AG09319 (cell line): ENCODE measurements at regions not wholly inside any gene's neighbourhood (a gene's known extent, or its start where the extent isn't known, plus 50 kb on each side); places are given as distances from the start of the nearest gene placed in this dataset.

Experiments used
- DNase-seq: peaks from one replicate; pipeline ENCODE4 v3.0.0-alpha.2; 2010; ENCODE audit warnings: low read depth; ENCODE audit errors: extremely low read depth
- CTCF ChIP-seq: IDR thresholded peaks from 2 replicates; pipeline ENCODE4 v1.5.1; 2011; ENCODE audit warnings: low read depth, mild to moderate bottlenecking, inconsistent platforms, low read length, moderate library complexity

- no peak for TF ChIP-seq CTCF
- DNase-seq, result no peak
These were observed 92.0 kb upstream of the S1PR1 start for GRCh38 chr1:101144671-101145448.

- TF ChIP-seq CTCF, result no peak
- no peak for DNase-seq
These were observed 94.6 kb upstream of the S1PR1 start for GRCh38 chr1:101142244-101142643.

GRCh38 chr1:101141376-101141775 lies 95.4 kb upstream of the S1PR1 start:
- no peak for DNase-seq
- no peak for TF ChIP-seq CTCF

GRCh38 chr1:101139821-101140718 lies 96.7 kb upstream of the S1PR1 start:
- no peak for TF ChIP-seq CTCF
- DNase-seq, result no peak

GRCh38 chr1:101139130-101139529 lies 97.7 kb upstream of the S1PR1 start:
- DNase-seq, result no peak
- no peak for TF ChIP-seq CTCF

- TF ChIP-seq CTCF, result no peak
- DNase-seq, result peak; percentile 18
These were observed 99.4 kb upstream of the S1PR1 start for GRCh38 chr1:101137144-101138126.
